GM23338 (cell line): ENCODE measurements at regions not wholly inside any gene's neighbourhood (a gene's known extent, or its start where the extent isn't known, plus 50 kb on each side); places are given as distances from the start of the nearest gene placed in this dataset.

ENCODE experiments used
- CREB1 ChIP-seq: fragments of 250-450 bp; sonication (Bioruptor Pico); IDR thresholded peaks from 2 replicates; pipeline ENCODE4 v1.5.0; 2020; ENCODE audit warnings: low read depth, mild to moderate bottlenecking, moderate library complexity
- EZH2 ChIP-seq: fragments of 200-600 bp; sonication (generic); IDR thresholded peaks from one replicate; pipeline ENCODE4 v1.8.0; 2017; ENCODE audit warnings: antibody characterized with exemption, mild to moderate bottlenecking, low read depth; ENCODE audit not compliant: unreplicated experiment
- POLR2AphosphoS5 ChIP-seq: IDR thresholded peaks from 2 replicates; pipeline ENCODE4 v1.6.1; 2016; ENCODE audit warnings: antibody characterized with exemption, low read depth
- TF ChIP-seq, protein P1 (sequence below): IDR thresholded peaks from one replicate; pipeline ENCODE4 v1.6.1; 2018; ENCODE audit warnings: antibody characterized with exemption; ENCODE audit not compliant: unreplicated experiment
- TF ChIP-seq, protein P2 (sequence below): IDR thresholded peaks from 2 replicates; pipeline ENCODE4 v1.6.1; 2016; ENCODE audit warnings: antibody characterized with exemption
- TF ChIP-seq, protein P3 (sequence below), 2 experiments: fragments of 200-600 bp in 1 of 2; sonication (generic) in 1 of 2; conservative IDR thresholded peaks; 2 replicates each; pipeline versions ENCODE4 v1.5.1 to v1.6.1; 2016 to 2017; ENCODE audit warnings: antibody characterized with exemption in 2 of 2, low read depth in 2 of 2, mild to moderate bottlenecking in 2 of 2, moderate library complexity in 1 of 2

DNA sequence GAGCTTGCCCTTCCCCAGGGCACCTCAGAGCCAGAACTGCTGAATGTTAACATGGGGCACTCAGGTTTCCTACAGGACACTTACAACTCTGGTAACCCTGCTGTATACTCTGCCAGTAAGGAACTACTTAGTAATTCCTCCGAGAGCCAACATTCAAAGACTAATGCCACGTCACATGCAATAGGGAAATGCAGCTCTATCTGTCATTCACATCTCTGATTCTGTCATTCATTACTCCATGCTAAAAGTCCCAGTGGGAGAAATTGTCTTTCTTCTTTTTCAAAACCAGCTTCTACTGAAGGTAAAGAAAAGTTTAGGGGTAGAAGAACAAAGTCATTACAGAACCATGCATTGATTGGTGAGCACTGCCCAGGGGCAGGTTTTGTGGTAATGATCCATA is 189.2 kb downstream of the DAD1 start:
- TF ChIP-seq, protein P1, sequence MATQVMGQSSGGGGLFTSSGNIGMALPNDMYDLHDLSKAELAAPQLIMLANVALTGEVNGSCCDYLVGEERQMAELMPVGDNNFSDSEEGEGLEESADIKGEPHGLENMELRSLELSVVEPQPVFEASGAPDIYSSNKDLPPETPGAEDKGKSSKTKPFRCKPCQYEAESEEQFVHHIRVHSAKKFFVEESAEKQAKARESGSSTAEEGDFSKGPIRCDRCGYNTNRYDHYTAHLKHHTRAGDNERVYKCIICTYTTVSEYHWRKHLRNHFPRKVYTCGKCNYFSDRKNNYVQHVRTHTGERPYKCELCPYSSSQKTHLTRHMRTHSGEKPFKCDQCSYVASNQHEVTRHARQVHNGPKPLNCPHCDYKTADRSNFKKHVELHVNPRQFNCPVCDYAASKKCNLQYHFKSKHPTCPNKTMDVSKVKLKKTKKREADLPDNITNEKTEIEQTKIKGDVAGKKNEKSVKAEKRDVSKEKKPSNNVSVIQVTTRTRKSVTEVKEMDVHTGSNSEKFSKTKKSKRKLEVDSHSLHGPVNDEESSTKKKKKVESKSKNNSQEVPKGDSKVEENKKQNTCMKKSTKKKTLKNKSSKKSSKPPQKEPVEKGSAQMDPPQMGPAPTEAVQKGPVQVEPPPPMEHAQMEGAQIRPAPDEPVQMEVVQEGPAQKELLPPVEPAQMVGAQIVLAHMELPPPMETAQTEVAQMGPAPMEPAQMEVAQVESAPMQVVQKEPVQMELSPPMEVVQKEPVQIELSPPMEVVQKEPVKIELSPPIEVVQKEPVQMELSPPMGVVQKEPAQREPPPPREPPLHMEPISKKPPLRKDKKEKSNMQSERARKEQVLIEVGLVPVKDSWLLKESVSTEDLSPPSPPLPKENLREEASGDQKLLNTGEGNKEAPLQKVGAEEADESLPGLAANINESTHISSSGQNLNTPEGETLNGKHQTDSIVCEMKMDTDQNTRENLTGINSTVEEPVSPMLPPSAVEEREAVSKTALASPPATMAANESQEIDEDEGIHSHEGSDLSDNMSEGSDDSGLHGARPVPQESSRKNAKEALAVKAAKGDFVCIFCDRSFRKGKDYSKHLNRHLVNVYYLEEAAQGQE, result no peak
- TF ChIP-seq, protein P2, sequence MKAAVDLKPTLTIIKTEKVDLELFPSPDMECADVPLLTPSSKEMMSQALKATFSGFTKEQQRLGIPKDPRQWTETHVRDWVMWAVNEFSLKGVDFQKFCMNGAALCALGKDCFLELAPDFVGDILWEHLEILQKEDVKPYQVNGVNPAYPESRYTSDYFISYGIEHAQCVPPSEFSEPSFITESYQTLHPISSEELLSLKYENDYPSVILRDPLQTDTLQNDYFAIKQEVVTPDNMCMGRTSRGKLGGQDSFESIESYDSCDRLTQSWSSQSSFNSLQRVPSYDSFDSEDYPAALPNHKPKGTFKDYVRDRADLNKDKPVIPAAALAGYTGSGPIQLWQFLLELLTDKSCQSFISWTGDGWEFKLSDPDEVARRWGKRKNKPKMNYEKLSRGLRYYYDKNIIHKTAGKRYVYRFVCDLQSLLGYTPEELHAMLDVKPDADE, result no peak
- TF ChIP-seq, protein P3, sequence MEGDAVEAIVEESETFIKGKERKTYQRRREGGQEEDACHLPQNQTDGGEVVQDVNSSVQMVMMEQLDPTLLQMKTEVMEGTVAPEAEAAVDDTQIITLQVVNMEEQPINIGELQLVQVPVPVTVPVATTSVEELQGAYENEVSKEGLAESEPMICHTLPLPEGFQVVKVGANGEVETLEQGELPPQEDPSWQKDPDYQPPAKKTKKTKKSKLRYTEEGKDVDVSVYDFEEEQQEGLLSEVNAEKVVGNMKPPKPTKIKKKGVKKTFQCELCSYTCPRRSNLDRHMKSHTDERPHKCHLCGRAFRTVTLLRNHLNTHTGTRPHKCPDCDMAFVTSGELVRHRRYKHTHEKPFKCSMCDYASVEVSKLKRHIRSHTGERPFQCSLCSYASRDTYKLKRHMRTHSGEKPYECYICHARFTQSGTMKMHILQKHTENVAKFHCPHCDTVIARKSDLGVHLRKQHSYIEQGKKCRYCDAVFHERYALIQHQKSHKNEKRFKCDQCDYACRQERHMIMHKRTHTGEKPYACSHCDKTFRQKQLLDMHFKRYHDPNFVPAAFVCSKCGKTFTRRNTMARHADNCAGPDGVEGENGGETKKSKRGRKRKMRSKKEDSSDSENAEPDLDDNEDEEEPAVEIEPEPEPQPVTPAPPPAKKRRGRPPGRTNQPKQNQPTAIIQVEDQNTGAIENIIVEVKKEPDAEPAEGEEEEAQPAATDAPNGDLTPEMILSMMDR (conservative IDR thresholded peaks at IDR 0.05; ENCODE audit: low read depth in 2 of 2), result no peak
- TF ChIP-seq POLR2AphosphoS5 (no peak), EZH2 (no peak), CREB1 (no peak)
